HepG2 (cell line): ENCODE measurements at regions not wholly inside any gene's neighbourhood (a gene's known extent, or its start where the extent isn't known, plus 50 kb on each side); places are given as distances from the start of the nearest gene placed in this dataset.

Source experiments
- ATAC-seq: fragments of 200-7000 bp; cut with Tn5 transposase; 3 replicates; pipeline ENCODE4 v1.9.1; 2020; ENCODE audit warnings: mild to moderate bottlenecking, moderate library complexity
- BruUV-seq: library from RNA; stranded (reverse); fragments of 400-500 nt; replicated peaks from 2 replicates; lab custom pipeline; 2021; lab: Mats Ljungman, UMichigan
- CTCF ChIA-PET: fragments of 300-600 bp; formaldehyde crosslinking; extraction: SDS; loops from one replicate; lab custom pipeline; 2021; ENCODE audit warnings: low total read pairs, inconsistent platforms, low intra/inter-chr PET ratio; lab: Yijun Ruan, JAX
- POLR2A ChIA-PET: fragments of 350-600 bp; sonication (Branson Sonifier 250); formaldehyde crosslinking; loops from one replicate; lab custom pipeline; 2020; ENCODE audit warnings: antibody characterized with exemption, inconsistent platforms; lab: Yijun Ruan, JAX
- DNase-seq: peaks from one replicate; pipeline ENCODE4 v3.0.0-alpha.2; 2015; ENCODE audit warnings: low spot score
- FAIRE-seq: peaks from 3 replicates; lab custom pipeline; 2011; peaks lifted over from hg19 to GRCh38; lab: Jason Lieb, UNC
- H2AFZ ChIP-seq: one replicate; pipeline ENCODE4 v1.6.1; 2011; ENCODE audit warnings: low read length, inconsistent platforms
- H3K27ac ChIP-seq: fragments of 300-600 bp; 3 replicates; pipeline ENCODE4 v1.8.0; 2011; ENCODE audit warnings: mixed run types, mild to moderate bottlenecking, mixed read lengths, low read length, inconsistent platforms; ENCODE audit not compliant: insufficient read depth; ENCODE audit errors: extremely low read length
- H3K27me3 ChIP-seq, 2 experiments: fragments of 200-600 bp in 1 of 2; 2 replicates in 1 of 2; 3 replicates in 1 of 2; pipeline versions ENCODE4 v1.6.0 to v1.8.0; 2011; ENCODE audit warnings: low read length in 2 of 2, mild to moderate bottlenecking in 2 of 2, moderate library complexity in 2 of 2, inconsistent platforms in 1 of 2; ENCODE audit not compliant: insufficient read depth in 2 of 2, control insufficient read depth in 1 of 2
- H3K36me3 ChIP-seq, 2 experiments: fragments of 200-600 bp in 1 of 2; replicated peaks in 1 of 2; 2 replicates in 1 of 2; 3 replicates in 1 of 2; pipeline versions ENCODE4 v1.5.1 to v1.8.0; 2011; ENCODE audit warnings: low read length in 2 of 2, inconsistent platforms in 1 of 2; ENCODE audit not compliant: insufficient read depth in 2 of 2, control insufficient read depth in 1 of 2
- H3K4me1 ChIP-seq: 2 replicates; pipeline ENCODE4 v1.5.1; 2012; ENCODE audit warnings: low read length, inconsistent platforms; ENCODE audit not compliant: insufficient read depth
- H3K4me2 ChIP-seq: 2 replicates; pipeline ENCODE4 v1.6.0; 2011; ENCODE audit warnings: low read depth, low read length, inconsistent platforms
- H3K4me3 ChIP-seq, 3 experiments: fragments of 200-600 bp in 1 of 3; sonication (generic), shearing (Covaris generic) in 1 of 3; replicated peaks in 1 of 3; 2 replicates each; pipeline ENCODE4 v1.5.1; 2011 to 2016; ENCODE audit warnings: low read length in 3 of 3, inconsistent platforms in 2 of 3, low read depth in 2 of 3, mild to moderate bottlenecking in 2 of 3, control low read depth in 1 of 3, mixed read lengths in 1 of 3; ENCODE audit not compliant: insufficient read depth in 1 of 3
- H3K79me2 ChIP-seq: one replicate; pipeline ENCODE4 v1.6.1; 2011; ENCODE audit warnings: low read length, inconsistent platforms; ENCODE audit not compliant: insufficient read depth
- H3K9ac ChIP-seq: 2 replicates; pipeline ENCODE4 v1.6.0; 2011; ENCODE audit warnings: mild to moderate bottlenecking, low read depth, low read length, inconsistent platforms; ENCODE audit not compliant: insufficient read depth
- H3K9me3 ChIP-seq: 2 replicates; pipeline ENCODE4 v1.5.1; 2012; ENCODE audit warnings: mild to moderate bottlenecking, low read length
- H4K20me1 ChIP-seq: 2 replicates; pipeline ENCODE4 v1.6.0; 2011; ENCODE audit warnings: inconsistent platforms, mild to moderate bottlenecking, low read length, moderate library complexity; ENCODE audit not compliant: insufficient read depth
- FOXA3 ChIP-seq: IDR thresholded peaks from 2 replicates; pipeline ENCODE4 v1.6.1; 2016; ENCODE audit warnings: missing genetic modification reagents, missing compliant biosample characterization
- GATAD1 ChIP-seq: IDR thresholded peaks from 2 replicates; pipeline ENCODE4 v1.6.1; 2016; ENCODE audit warnings: missing genetic modification reagents, missing compliant biosample characterization
- HOXA5 ChIP-seq: sonication (generic); formaldehyde crosslinking; IDR thresholded peaks from 2 replicates; pipeline ENCODE4 v1.4.0; 2020; ENCODE audit warnings: missing genetic modification reagents
- NBN ChIP-seq: fragments of 450-650 bp; conservative IDR thresholded peaks from 2 replicates; pipeline ENCODE4 v1.6.1; 2017
- NFYC ChIP-seq: IDR thresholded peaks from 2 replicates; pipeline ENCODE4 v1.6.1; 2016; ENCODE audit warnings: missing genetic modification reagents, missing compliant biosample characterization
- PAX8 ChIP-seq: sonication (generic); formaldehyde crosslinking; IDR thresholded peaks from 2 replicates; pipeline ENCODE4 v1.8.0; 2022; ENCODE audit warnings: mild to moderate bottlenecking, missing genetic modification reagents, borderline replicate concordance
- RFX5 ChIP-seq: IDR thresholded peaks from 2 replicates; pipeline ENCODE4 v1.6.1; 2011; ENCODE audit warnings: low read depth, low read length, improper control_type of control experiment
- SPEN ChIP-seq: sonication (generic); formaldehyde crosslinking; IDR thresholded peaks from 2 replicates; pipeline ENCODE4 v1.5.1; 2020; ENCODE audit warnings: low read depth, mild to moderate bottlenecking, missing genetic modification reagents
- SRSF9 ChIP-seq: fragments of 200-400 bp; formaldehyde crosslinking; IDR thresholded peaks from 2 replicates; pipeline ENCODE4 v1.6.1; 2018; ENCODE audit warnings: borderline replicate concordance, mild to moderate bottlenecking, low read depth, low read length; ENCODE audit not compliant: insufficient read depth, poor library complexity, severe bottlenecking
- U2AF1 ChIP-seq: fragments of 200-400 bp; formaldehyde crosslinking; optimal IDR thresholded peaks from 2 replicates; pipeline ENCODE3; 2017; ENCODE audit warnings: mild to moderate bottlenecking, low read depth, low read length
- ZBTB25 ChIP-seq: IDR thresholded peaks from 2 replicates; pipeline ENCODE4 v1.6.1; 2018; ENCODE audit warnings: missing genetic modification reagents
- ZFP36L2 ChIP-seq: sonication (generic); formaldehyde crosslinking; IDR thresholded peaks from 2 replicates; pipeline ENCODE4 v1.4.0; 2020; ENCODE audit warnings: missing genetic modification reagents
- ZFP62 ChIP-seq: sonication (generic); formaldehyde crosslinking; IDR thresholded peaks from 2 replicates; pipeline ENCODE4 v1.4.0; 2020; ENCODE audit warnings: missing genetic modification reagents
- ZNF121 ChIP-seq: sonication (generic); formaldehyde crosslinking; IDR thresholded peaks from 2 replicates; pipeline ENCODE4 v1.5.0; 2020; ENCODE audit warnings: mild to moderate bottlenecking, missing genetic modification reagents
- ZNF136 ChIP-seq: sonication (generic); formaldehyde crosslinking; IDR thresholded peaks from 2 replicates; pipeline ENCODE4 v1.8.1; 2022; ENCODE audit warnings: low read depth, mild to moderate bottlenecking, moderate library complexity, missing genetic modification reagents
- ZNF234 ChIP-seq: sonication (generic); formaldehyde crosslinking; conservative IDR thresholded peaks from 2 replicates; pipeline ENCODE4 v1.5.1; 2020; ENCODE audit warnings: mild to moderate bottlenecking, missing genetic modification reagents
- ZNF431 ChIP-seq: sonication (generic); formaldehyde crosslinking; IDR thresholded peaks from 2 replicates; pipeline ENCODE4 v1.9.0; 2022; ENCODE audit warnings: missing genetic modification reagents, low read depth, mild to moderate bottlenecking, borderline replicate concordance
- ZNF678 ChIP-seq: sonication (generic); formaldehyde crosslinking; IDR thresholded peaks from 2 replicates; pipeline ENCODE4 v1.4.0; 2020; ENCODE audit warnings: mild to moderate bottlenecking, missing genetic modification reagents
- WGBS: methylation state at CpG from one replicate; pipeline ENCODE4 v1.1.6; 2017; ENCODE audit warnings: low lambda C conversion rate; 5-methylcytosine and 5-hydroxymethylcytosine counted together
- in situ Hi-C: cut with HindIII; loops from 2 replicates; pipeline ENCODE4 v1.10.0; 2017; ENCODE audit warnings: low pct_unique_long_range_greater_than_20kb; ENCODE audit not compliant: extremely low pct_ligation_motif_present
- intact Hi-C: fragments of 100-400 bp; cut with micrococcal nuclease; formaldehyde crosslinking; loops from one replicate; pipeline ENCODE4 v1.10.0; 2022; ENCODE audit not compliant: unreplicated experiment

- intact Hi-C loops = no loop called here
- ATAC-seq = no peak
- WGBS = 61% methylated on average over 9 of the region's 9 CpGs
These were observed 81.7 kb upstream of the TMEM72 start for GRCh38 chr10:44829426-44829825.

GRCh38 chr10:44830022-44830421 lies 81.1 kb upstream of the TMEM72 start:
- in situ Hi-C loops = no loop called here

More at GRCh38 chr10:44829426-44829825, 81.7 kb upstream of the TMEM72 start:
- Histone ChIP-seq H3K4me3 (no peak overlapping the region), H3K36me3 (no peaks in the 10 kb centered on the region), H3K4me2 (no peak overlapping the region), H3K27me3 (peaks cover 0 to 4% of the 10 kb centered on the region in 2 experiments; a peak in 2 of 5 replicates), H3K79me2 (no peaks in the 10 kb centered on the region), H3K9me3 (no peaks in the 10 kb centered on the region), H3K9ac (no peak overlapping the region), H4K20me1 (no peaks in the 10 kb centered on the region), H2AFZ (no peak overlapping the region), H3K27ac (no peak overlapping the region), H3K4me1 (0 out of 2 replicates have a peak, but pooled peaks cover 7% of the 10 kb centered on the region)
- FAIRE-seq = no peak
- no peak for TF ChIP-seq ZNF136
- no peak for TF ChIP-seq ZNF678 (CRISPR knock-in tag)
- no peak for TF ChIP-seq FOXA3 (CRISPR knock-in tag)
- DNase-seq = no peak
- in situ Hi-C loops = no loop called here
- BruUV-seq = no TSS peak
- ChIA-PET POLR2A (no interaction called here), CTCF (no interaction called here)

More at GRCh38 chr10:44830022-44830421, 81.1 kb upstream of the TMEM72 start:
- Histone ChIP-seq H3K79me2 (no peaks in the 10 kb centered on the region), H2AFZ (no peak overlapping the region), H3K9ac (no peak overlapping the region), H3K36me3 (no peaks in the 10 kb centered on the region), H3K27ac (no peak overlapping the region), H3K27me3 (peaks cover 0 to 4% of the 10 kb centered on the region in 2 experiments; a peak in 2 of 5 replicates), H4K20me1 (no peaks in the 10 kb centered on the region), H3K9me3 (no peaks in the 10 kb centered on the region), H3K4me1 (0 out of 2 replicates have a peak, but pooled peaks cover 7% of the 10 kb centered on the region), H3K4me2 (no peak overlapping the region), H3K4me3 (no peak overlapping the region)
- FAIRE-seq (no peak), ATAC-seq (no peak), DNase-seq (no peak)
- intact Hi-C loops = no loop called here
- ChIA-PET POLR2A (no interaction called here), CTCF (no interaction called here)
- 41% methylated on average over 4 of the region's 4 CpGs for WGBS
- TF ChIP-seq NFYC (CRISPR knock-in tag) (no peak), SRSF9 (no peak), HOXA5 (no peak), PAX8 (CRISPR knock-in tag) (no peak), RFX5 (no peak), ZNF234 (CRISPR knock-in tag) (no peak), SPEN (no peak), U2AF1 (no peak), ZFP62 (CRISPR knock-in tag) (no peak), ZNF431 (no peak), NBN (no peak), ZFP36L2 (CRISPR knock-in tag) (no peak), GATAD1 (CRISPR knock-in tag) (no peak), ZBTB25 (CRISPR knock-in tag) (no peak), ZNF121 (CRISPR knock-in tag) (no peak)
- no TSS peak for BruUV-seq
